ENCODE measurements at regions not wholly inside any gene's neighbourhood (a gene's known extent, or its start where the extent isn't known, plus 50 kb on each side); places are given as distances from the start of the nearest gene placed in this dataset.
"Not testable (repeated sequence)": the region's sequence is repeated elsewhere in the genome, so short reads cannot be mapped to it uniquely, and the experiment has no call there.

- DNase-seq = no peak
Measured at GRCh38 chr15:34650177-34650576, 66.7 kb upstream of the GOLGA8B start.

GRCh38 chr15:34648294-34648631 is 64.8 kb upstream of the GOLGA8B start:
- no peak for DNase-seq

- DNase-seq = no peak
Measured at GRCh38 chr15:34647569-34648293, 64.3 kb upstream of the GOLGA8B start.

GRCh38 chr15:34646918-34647317 is 63.5 kb upstream of the GOLGA8B start:
- no peak for DNase-seq

- no peak for DNase-seq
Measured at GRCh38 chr15:34644851-34645250, 61.4 kb upstream of the GOLGA8B start.

- DNase-seq = no peak
Measured at GRCh38 chr15:34644061-34644460, 60.6 kb upstream of the GOLGA8B start.

- peak; percentile 6 for DNase-seq
Measured at GRCh38 chr15:34642247-34642646, 58.8 kb upstream of the GOLGA8B start.

GRCh38 chr15:34640661-34641060 is 57.2 kb upstream of the GOLGA8B start:
- no peak for DNase-seq

- no peak for DNase-seq
Measured at GRCh38 chr15:34637305-34637704, 53.9 kb upstream of the GOLGA8B start.

- DNase-seq = not testable (repeated sequence)
Measured at GRCh38 chr15:34633602-34634001, 50.2 kb upstream of the GOLGA8B start.

Data from retina (tissue), 1 donor.